Cardiac fibroblast (primary cell): ENCODE measurements at regions not wholly inside any gene's neighbourhood (a gene's known extent, or its start where the extent isn't known, plus 50 kb on each side); places are given as distances from the start of the nearest gene placed in this dataset.

Source experiments
- DNase-seq, 2 donors: peaks; one replicate each; pipeline versions ENCODE4 v3.0.0 to v3.0.0-alpha.2; 2010; ENCODE audit warnings: low read depth in 2 of 2
- H3K4me3 ChIP-seq, 2 donors: replicated peaks in 1 of 2; 1 replicate in 1 of 2; 2 replicates in 1 of 2; pipeline ENCODE4 v1.5.1; 2011; ENCODE audit warnings: low read depth in 2 of 2, low read length in 2 of 2, mild to moderate bottlenecking in 2 of 2, moderate library complexity in 1 of 2
- TF ChIP-seq, protein P1 (sequence below): IDR thresholded peaks from one replicate; pipeline ENCODE4 v1.5.1; 2011; ENCODE audit warnings: low read depth, mild to moderate bottlenecking, low read length, inconsistent platforms

DNA sequence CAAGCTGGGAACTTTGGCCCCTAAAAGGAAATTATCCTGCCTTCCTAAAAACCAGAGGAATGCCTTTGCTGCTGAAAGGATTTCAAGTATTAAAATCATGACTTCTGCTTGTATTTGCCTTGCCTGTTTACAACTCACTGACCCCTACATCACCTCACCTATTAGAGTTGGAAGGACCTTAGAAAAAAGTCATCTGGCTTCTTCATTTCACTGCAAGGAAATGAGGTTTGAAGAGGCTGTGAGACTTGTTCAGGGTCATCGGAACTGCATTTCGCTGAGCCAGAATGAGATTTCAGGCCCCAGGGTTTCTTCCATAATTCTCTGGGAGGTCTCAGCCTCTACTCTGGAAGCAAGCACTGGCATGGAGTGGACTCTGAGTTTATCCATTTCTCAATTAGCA lies 304.1 kb downstream of the BUD13 start:
- DNase-seq, result no peak
- H3K4me3 ChIP-seq, result no peak overlapping the region
- TF ChIP-seq, protein P1, sequence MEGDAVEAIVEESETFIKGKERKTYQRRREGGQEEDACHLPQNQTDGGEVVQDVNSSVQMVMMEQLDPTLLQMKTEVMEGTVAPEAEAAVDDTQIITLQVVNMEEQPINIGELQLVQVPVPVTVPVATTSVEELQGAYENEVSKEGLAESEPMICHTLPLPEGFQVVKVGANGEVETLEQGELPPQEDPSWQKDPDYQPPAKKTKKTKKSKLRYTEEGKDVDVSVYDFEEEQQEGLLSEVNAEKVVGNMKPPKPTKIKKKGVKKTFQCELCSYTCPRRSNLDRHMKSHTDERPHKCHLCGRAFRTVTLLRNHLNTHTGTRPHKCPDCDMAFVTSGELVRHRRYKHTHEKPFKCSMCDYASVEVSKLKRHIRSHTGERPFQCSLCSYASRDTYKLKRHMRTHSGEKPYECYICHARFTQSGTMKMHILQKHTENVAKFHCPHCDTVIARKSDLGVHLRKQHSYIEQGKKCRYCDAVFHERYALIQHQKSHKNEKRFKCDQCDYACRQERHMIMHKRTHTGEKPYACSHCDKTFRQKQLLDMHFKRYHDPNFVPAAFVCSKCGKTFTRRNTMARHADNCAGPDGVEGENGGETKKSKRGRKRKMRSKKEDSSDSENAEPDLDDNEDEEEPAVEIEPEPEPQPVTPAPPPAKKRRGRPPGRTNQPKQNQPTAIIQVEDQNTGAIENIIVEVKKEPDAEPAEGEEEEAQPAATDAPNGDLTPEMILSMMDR, result no peak

DNA sequence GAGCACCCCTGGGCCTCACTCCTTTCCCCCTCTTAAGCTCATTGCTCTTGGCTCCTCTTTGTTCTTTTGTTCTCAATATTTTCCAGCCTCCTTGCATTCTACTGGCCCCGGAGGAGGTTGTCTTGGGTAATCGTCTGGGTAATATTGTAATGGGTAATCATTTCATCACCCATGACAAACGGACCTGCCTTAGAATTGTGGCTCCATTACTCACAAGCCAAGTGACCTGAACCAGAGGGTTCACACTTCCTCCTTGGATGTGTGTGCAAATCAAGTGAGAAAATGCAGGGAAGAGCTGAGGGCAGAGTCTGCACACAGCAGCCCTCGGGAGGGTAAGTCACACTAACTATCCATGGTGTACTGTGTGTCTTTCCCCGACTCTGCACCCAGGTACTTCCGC lies 305.0 kb downstream of the BUD13 start:
- TF ChIP-seq, protein P1, result no peak
- no peak for DNase-seq
- no peak overlapping the region for H3K4me3 ChIP-seq

DNA sequence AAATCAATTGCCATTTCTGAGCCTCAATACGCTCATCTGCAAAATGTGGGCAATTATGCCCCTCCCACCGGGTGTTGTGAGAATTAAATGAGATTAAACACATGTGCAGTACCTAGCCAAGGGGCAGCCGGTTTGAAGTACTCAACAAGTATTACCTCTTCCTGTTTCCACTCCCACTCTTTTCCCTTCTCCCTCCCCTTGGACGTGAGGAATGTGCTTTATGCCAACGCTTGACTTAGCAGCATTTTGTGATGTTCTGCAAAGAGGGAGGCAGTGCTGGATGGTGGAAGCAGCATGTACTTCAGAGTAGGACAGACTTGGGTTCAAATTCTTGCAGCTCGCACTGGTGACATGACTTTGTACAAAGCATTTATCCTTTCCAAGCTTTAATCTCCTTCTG lies 306.0 kb downstream of the BUD13 start:
- TF ChIP-seq, protein P1, result no peak
- no peak for DNase-seq
- H3K4me3 ChIP-seq, result no peak overlapping the region

DNA sequence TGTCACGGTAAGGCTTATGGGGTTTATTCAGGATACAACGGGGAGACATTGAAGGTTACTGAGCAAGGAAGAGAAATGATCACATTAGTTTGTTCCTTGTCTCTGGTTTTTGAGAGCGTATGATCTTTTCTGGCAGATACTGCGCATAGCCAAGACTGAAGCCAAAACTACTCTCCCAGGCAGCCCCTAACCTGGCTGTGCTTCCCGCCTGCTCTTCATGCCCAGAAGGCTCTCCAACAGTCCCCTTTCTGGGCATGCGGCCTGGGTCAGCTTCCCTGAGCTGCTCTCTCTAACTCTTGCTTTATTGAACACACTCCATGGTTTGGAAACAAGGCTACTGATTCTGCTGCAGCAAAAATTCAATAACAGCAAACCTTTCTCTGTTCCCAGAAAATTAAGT lies 306.6 kb downstream of the BUD13 start:
- DNase-seq, result no peak
- no peak overlapping the region for H3K4me3 ChIP-seq
- TF ChIP-seq, protein P1, result no peak

DNA sequence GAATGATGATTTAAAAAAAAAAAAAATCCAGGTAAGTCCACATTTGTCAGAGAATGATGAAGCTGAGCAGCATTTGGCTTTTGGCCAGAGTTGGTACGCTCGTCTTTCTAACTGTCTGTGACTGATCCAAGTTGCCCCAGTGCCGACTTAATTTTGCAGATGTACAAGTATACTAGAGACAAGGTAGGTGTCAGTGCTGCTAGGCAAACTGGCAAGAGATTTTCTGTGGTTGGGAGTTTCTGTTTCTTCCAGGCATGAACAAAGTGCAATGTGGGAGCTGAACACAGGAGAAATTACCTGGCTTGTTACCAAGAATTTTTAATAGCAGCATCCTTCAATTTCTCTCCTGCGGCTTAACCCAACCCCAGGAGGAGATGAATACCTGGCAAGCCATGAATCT lies 307.7 kb downstream of the BUD13 start:
- no peak for DNase-seq
- H3K4me3 ChIP-seq, result no peak overlapping the region
- TF ChIP-seq, protein P1, result no peak

DNA sequence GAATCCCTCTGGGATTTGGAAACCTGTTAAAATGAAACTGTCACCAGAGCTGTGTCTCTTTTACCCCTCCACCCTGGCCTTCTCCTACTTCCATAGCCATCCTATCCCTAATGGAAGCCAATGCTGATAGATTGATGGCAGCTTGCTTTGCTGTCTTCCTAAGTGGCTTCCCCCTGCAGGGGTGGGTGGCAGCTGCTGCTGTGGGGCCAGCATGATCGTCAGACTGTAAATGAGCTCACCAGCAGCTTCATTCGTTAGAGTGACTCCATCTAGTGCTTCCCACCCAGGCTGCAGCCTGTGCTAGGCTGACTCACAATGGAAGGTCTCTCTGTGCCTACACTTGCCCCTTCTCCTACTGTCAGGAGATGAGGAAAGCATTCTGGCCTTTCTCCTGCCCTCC lies 311.0 kb downstream of the BUD13 start:
- no peak for DNase-seq
- no peak overlapping the region for H3K4me3 ChIP-seq
- TF ChIP-seq, protein P1, result no peak

DNA sequence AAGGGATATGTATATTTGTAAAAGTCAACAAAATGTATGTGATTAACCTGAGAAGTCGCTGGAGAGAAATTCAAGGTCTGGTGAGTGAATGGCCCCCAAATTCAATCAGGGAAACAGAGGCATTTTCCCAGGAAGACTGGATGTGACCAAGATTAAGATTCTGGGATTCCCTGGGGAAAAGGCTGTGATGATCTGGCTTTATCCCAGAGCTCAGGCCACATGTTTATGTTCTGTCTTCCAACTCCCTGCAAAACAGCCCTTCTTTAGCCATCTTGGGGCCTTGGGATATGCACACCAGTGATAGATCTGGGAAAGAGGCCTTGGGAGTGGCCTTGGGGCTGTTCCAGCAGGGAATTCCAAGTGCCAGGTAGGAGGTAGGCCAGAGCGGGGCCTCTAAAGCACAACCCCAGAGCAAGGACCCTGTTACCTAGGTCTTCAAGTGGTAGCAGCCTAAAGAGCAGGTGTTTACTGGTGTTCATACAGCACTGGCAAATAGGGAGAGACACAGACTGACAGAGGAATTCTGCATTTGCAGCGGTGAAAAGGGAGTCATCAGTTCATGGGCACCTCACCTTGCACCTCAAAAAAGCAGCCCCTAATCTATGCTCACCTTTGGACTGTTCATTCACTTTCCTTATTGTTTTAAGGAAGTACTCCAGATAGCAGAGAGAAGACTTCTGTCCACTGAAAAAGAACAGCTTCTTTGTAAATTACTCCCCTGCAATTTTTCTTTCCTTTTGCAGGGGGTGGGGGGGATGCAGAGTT lies 312.4 kb downstream of the BUD13 start:
- TF ChIP-seq, protein P1, result no peak
- DNase-seq, result no peak
- H3K4me3 ChIP-seq, result no peak overlapping the region
